ENCODE measurements at regions not wholly inside any gene's neighbourhood (a gene's known extent, or its start where the extent isn't known, plus 50 kb on each side); places are given as distances from the start of the nearest gene placed in this dataset.

- intact Hi-C loops (cut with DNase I; ENCODE audit: low total_unique reads) = no loop called here
- H3K9me3 ChIP-seq = no peaks in the 10 kb centered on the region
- no peak overlapping the region for H3K27ac ChIP-seq
- no peak for TF ChIP-seq POLR2AphosphoS5 (IDR thresholded peaks at IDR 0.05)
- no peak for TF ChIP-seq CTCF (IDR thresholded peaks at IDR 0.05)
- DNase-seq (ENCODE audit: low spot score in 2 of 2) = no peak
- H3K36me3 ChIP-seq = no peaks in the 10 kb centered on the region
- H3K27me3 ChIP-seq = no peaks in the 10 kb centered on the region
- H3K4me3 ChIP-seq = no peak overlapping the region
- no peaks in the 10 kb centered on the region for H3K4me1 ChIP-seq
These were observed 545.9 kb downstream of the COL11A1 start for GRCh38 chr1:102562380-102562779.

- intact Hi-C loops (cut with DNase I; ENCODE audit: low total_unique reads) = no loop called here
- no peaks in the 10 kb centered on the region for H3K36me3 ChIP-seq
- peaks cover 9 to 25% of the 10 kb centered on the region in 2 donors for H3K9me3 ChIP-seq
- no peak overlapping the region for H3K27ac ChIP-seq
- no peak for DNase-seq (ENCODE audit: low spot score in 2 of 2)
- no peak for TF ChIP-seq POLR2A (IDR thresholded peaks at IDR 0.05)
- TF ChIP-seq CTCF (IDR thresholded peaks at IDR 0.05) = peak in 1 of 3 donors; percentile 14
- TF ChIP-seq POLR2AphosphoS5 (IDR thresholded peaks at IDR 0.05) = no peak
- H3K4me3 ChIP-seq = no peak overlapping the region
- no peaks in the 10 kb centered on the region for H3K27me3 ChIP-seq
- H3K4me1 ChIP-seq = no peaks in the 10 kb centered on the region
These were observed 554.1 kb upstream of the OLFM3 start for GRCh38 chr1:102550729-102551384.

- Histone ChIP-seq H3K4me1 (no peaks in the 10 kb centered on the region), H3K27me3 (no peaks in the 10 kb centered on the region), H3K27ac (no peak overlapping the region), H3K36me3 (no peaks in the 10 kb centered on the region), H3K4me3 (no peak overlapping the region), H3K9me3 (no peaks in the 10 kb centered on the region)
- intact Hi-C loops (cut with DNase I; ENCODE audit: low total_unique reads) = no loop called here
- DNase-seq (ENCODE audit: low spot score in 2 of 2) = no peak
- no peak for TF ChIP-seq POLR2A (IDR thresholded peaks at IDR 0.05)
- no peak for TF ChIP-seq POLR2AphosphoS5 (IDR thresholded peaks at IDR 0.05)
- TF ChIP-seq CTCF (IDR thresholded peaks at IDR 0.05) = no peak
These were observed 549.5 kb upstream of the OLFM3 start for GRCh38 chr1:102546251-102546650.

GRCh38 chr1:102535829-102536505 is 539.2 kb upstream of the OLFM3 start:
- H3K27ac ChIP-seq = no peak overlapping the region
- TF ChIP-seq POLR2AphosphoS5 (IDR thresholded peaks at IDR 0.05) (no peak), POLR2A (IDR thresholded peaks at IDR 0.05) (no peak), CTCF (IDR thresholded peaks at IDR 0.05) (no peak)
- no peaks in the 10 kb centered on the region for H3K4me1 ChIP-seq
- H3K36me3 ChIP-seq = no peaks in the 10 kb centered on the region
- H3K27me3 ChIP-seq = no peaks in the 10 kb centered on the region
- DNase-seq (ENCODE audit: low spot score in 2 of 2) = no peak
- intact Hi-C loops (cut with DNase I; ENCODE audit: low total_unique reads) = no loop called here
- no peak overlapping the region for H3K4me3 ChIP-seq
- no peaks in the 10 kb centered on the region for H3K9me3 ChIP-seq

GRCh38 chr1:102531036-102531435 is 534.3 kb upstream of the OLFM3 start:
- H3K36me3 ChIP-seq = no peaks in the 10 kb centered on the region
- no peak for TF ChIP-seq CTCF (IDR thresholded peaks at IDR 0.05)
- TF ChIP-seq POLR2A (IDR thresholded peaks at IDR 0.05) = no peak
- no peak for TF ChIP-seq POLR2AphosphoS5 (IDR thresholded peaks at IDR 0.05)
- H3K27ac ChIP-seq = no peak overlapping the region
- no peaks in the 10 kb centered on the region for H3K4me1 ChIP-seq
- no peak overlapping the region for H3K4me3 ChIP-seq
- DNase-seq (ENCODE audit: low spot score in 2 of 2) = no peak
- no peaks in the 10 kb centered on the region for H3K27me3 ChIP-seq
- intact Hi-C loops (cut with DNase I; ENCODE audit: low total_unique reads) = no loop called here
- H3K9me3 ChIP-seq = no peaks in the 10 kb centered on the region

Measured in breast epithelium (tissue), 4 donors.